Activated B cell treated with CpG ODN at 0.5 μM for 24 hours (primary cell): ENCODE measurements at regions not wholly inside any gene's neighbourhood (a gene's known extent, or its start where the extent isn't known, plus 50 kb on each side); places are given as distances from the start of the nearest gene placed in this dataset.

Experiments used
- ATAC-seq: fragments of 200-7000 bp; cut with Tn5 transposase; one replicate; pipeline ENCODE4 v1.10.0; 2021; ENCODE audit warnings: low read depth, mild to moderate bottlenecking, moderate library complexity
- CTCF ChIA-PET: fragments of 350-600 bp; sonication (Branson Sonifier 250); formaldehyde crosslinking; loops from one replicate; lab custom pipeline; 2021; ENCODE audit warnings: antibody characterized with exemption; lab: Charles Lee
- POLR2A ChIA-PET: fragments of 350-600 bp; sonication (Branson Sonifier 250); formaldehyde crosslinking; loops from one replicate; lab custom pipeline; 2021; ENCODE audit warnings: antibody characterized with exemption; lab: Charles Lee
- DNase-seq: peaks from one replicate; pipeline ENCODE4 v3.0.0; 2022
- H3K27ac Mint-ChIP-seq: one replicate; pipeline ENCODE4 v1.8.0; 2020; ENCODE audit warnings: mixed read lengths
- H3K27me3 Mint-ChIP-seq: one replicate; pipeline ENCODE4 v1.8.0; 2021; ENCODE audit warnings: mixed read lengths
- H3K36me3 Mint-ChIP-seq: one replicate; pipeline ENCODE4 v1.8.0; 2021; ENCODE audit warnings: low read depth, mixed read lengths
- H3K4me1 Mint-ChIP-seq: one replicate; pipeline ENCODE4 v1.8.0; 2021; ENCODE audit warnings: mixed read lengths
- H3K4me3 Mint-ChIP-seq: one replicate; pipeline ENCODE4 v1.8.0; 2020; ENCODE audit warnings: mild to moderate bottlenecking, mixed read lengths
- H3K9me3 Mint-ChIP-seq: one replicate; pipeline ENCODE4 v1.8.0; 2020; ENCODE audit warnings: mixed read lengths
- intact Hi-C: fragments of 100-400 bp; cut with micrococcal nuclease; formaldehyde crosslinking; loops from one replicate; pipeline ENCODE4 v1.15.1; 2024
- TF ChIP-seq, protein P1 (sequence below): fragments of 200-600 bp; IDR thresholded peaks from one replicate; pipeline ENCODE4 v1.8.0; 2022; ENCODE audit warnings: antibody characterized with exemption, mild to moderate bottlenecking

DNA sequence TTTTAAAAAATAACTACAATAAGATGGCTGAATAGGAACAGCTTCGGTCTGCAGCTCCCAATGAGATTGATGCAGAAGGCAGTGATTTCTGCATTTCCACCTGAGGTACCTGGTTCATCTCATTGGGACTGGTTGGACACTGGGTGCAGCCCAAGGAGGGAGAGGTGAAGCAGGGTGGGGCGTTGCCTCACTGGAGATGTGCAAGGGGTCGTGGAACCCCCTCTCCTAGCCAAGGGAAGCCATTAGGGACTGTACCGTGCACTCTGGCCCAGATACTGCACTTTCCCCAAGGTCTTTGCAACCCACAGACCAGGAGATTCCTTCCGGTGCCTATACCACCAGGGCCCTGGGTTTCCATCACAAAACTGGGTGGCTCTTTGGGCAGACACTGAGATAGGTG is 640.1 kb downstream of the IQCM start:
- intact Hi-C loops = no loop called here
- POLR2A ChIA-PET = no interaction called here
- DNase-seq (no peak), ATAC-seq (no peak)
- CTCF ChIA-PET = no interaction called here
- no peaks in the 10 kb centered on the region for H3K36me3 Mint-ChIP-seq
- H3K27me3 Mint-ChIP-seq = no peaks in the 10 kb centered on the region
- no peaks in the 10 kb centered on the region for H3K4me1 Mint-ChIP-seq
- peaks cover 3% of the 10 kb centered on the region for H3K9me3 Mint-ChIP-seq
- H3K4me3 Mint-ChIP-seq = no peak overlapping the region
- TF ChIP-seq, protein P1, sequence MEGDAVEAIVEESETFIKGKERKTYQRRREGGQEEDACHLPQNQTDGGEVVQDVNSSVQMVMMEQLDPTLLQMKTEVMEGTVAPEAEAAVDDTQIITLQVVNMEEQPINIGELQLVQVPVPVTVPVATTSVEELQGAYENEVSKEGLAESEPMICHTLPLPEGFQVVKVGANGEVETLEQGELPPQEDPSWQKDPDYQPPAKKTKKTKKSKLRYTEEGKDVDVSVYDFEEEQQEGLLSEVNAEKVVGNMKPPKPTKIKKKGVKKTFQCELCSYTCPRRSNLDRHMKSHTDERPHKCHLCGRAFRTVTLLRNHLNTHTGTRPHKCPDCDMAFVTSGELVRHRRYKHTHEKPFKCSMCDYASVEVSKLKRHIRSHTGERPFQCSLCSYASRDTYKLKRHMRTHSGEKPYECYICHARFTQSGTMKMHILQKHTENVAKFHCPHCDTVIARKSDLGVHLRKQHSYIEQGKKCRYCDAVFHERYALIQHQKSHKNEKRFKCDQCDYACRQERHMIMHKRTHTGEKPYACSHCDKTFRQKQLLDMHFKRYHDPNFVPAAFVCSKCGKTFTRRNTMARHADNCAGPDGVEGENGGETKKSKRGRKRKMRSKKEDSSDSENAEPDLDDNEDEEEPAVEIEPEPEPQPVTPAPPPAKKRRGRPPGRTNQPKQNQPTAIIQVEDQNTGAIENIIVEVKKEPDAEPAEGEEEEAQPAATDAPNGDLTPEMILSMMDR = no peak
- no peak overlapping the region for H3K27ac Mint-ChIP-seq

DNA sequence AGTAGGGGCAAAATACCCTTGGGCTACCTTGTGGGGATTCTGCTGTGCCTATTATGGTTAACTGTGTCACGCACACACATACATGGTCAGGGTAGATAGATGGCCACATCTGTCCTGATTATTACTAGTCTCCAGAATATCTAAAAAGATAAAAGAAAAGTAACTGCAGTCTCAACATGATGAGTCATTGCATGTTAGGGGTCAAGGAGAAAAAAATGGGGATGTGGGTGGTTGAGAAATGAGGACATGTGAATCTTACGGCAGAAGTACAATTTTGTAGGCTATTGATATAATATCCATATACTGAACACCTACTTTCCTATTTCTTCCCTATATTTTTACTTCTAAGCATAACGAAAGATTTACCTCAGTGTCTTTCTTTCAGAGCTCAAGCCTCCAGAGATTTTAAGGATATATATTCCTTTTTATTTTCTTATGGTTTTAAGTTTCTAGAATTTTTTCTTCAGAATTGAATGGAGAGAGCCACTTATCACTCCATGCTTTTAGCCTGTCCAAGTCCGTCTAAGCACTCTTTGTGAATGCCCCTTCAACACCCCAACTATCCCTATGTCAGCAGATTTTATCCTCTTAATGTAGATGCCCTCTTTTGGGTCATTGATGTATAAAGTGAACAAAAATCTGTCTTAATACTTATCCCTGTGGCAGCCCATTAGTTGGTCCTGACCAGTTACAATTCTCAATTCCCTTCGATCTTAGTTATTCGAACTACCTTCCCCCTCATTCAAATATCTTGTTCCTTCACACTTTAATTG is 642.2 kb downstream of the IQCM start:
- DNase-seq (no peak), ATAC-seq (no peak)
- Mint-ChIP-seq H3K27ac (no peak overlapping the region), H3K36me3 (no peaks in the 10 kb centered on the region), H3K9me3 (no peaks in the 10 kb centered on the region), H3K4me3 (no peak overlapping the region), H3K27me3 (no peaks in the 10 kb centered on the region), H3K4me1 (no peaks in the 10 kb centered on the region)
- TF ChIP-seq, protein P1 = no peak
- CTCF ChIA-PET = no interaction called here
- intact Hi-C loops = no loop called here
- POLR2A ChIA-PET = no interaction called here

DNA sequence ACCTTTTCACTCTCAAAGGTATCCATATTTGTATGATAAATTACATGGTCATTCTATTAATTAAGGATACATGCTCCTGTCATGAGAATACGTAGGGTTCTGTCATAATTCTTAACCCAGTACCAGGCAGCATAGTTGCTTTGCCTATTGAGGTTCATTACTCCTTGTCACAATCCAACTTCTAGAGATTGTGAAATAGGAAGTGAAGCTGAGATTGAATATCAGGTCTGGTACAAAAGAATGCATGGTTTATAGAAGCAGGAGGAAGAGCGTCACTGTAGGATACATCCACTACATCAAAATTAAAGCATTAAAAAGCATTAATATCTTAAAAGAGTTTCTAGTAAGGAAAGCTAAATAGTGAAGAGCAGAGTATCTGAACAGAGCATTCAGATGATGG is 647.0 kb downstream of the IQCM start:
- Mint-ChIP-seq H3K27me3 (no peaks in the 10 kb centered on the region), H3K27ac (no peak overlapping the region), H3K36me3 (no peaks in the 10 kb centered on the region), H3K9me3 (no peaks in the 10 kb centered on the region), H3K4me1 (no peaks in the 10 kb centered on the region), H3K4me3 (no peak overlapping the region)
- TF ChIP-seq, protein P1 = no peak
- ChIA-PET POLR2A (no interaction called here), CTCF (no interaction called here)
- intact Hi-C loops = no loop called here
- ATAC-seq (no peak), DNase-seq (no peak)

DNA sequence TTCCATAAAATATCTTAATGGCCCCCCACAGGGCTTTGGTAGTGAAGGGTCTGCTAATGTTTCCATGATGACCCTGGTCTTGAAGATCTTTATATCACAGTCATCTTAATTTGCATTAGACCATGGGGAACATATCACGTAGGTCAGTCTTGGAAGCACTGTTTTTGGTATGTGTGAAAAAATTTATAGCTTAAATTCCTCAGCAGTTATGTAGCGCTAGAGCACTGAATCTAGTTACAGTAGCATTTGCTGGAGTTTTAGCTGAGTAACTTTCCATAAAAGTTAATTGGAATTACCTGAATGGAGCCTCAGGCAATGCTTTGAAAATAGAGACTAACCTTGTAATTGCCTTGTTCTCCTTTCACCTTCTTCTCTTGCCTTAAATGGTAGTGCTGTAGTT is 648.8 kb downstream of the IQCM start:
- ATAC-seq (no peak), DNase-seq (no peak)
- Mint-ChIP-seq H3K4me1 (no peaks in the 10 kb centered on the region), H3K9me3 (no peaks in the 10 kb centered on the region), H3K27me3 (no peaks in the 10 kb centered on the region), H3K36me3 (no peaks in the 10 kb centered on the region), H3K4me3 (no peak overlapping the region), H3K27ac (no peak overlapping the region)
- ChIA-PET POLR2A (no interaction called here), CTCF (no interaction called here)
- TF ChIP-seq, protein P1 = no peak
- intact Hi-C loops = no loop called here

DNA sequence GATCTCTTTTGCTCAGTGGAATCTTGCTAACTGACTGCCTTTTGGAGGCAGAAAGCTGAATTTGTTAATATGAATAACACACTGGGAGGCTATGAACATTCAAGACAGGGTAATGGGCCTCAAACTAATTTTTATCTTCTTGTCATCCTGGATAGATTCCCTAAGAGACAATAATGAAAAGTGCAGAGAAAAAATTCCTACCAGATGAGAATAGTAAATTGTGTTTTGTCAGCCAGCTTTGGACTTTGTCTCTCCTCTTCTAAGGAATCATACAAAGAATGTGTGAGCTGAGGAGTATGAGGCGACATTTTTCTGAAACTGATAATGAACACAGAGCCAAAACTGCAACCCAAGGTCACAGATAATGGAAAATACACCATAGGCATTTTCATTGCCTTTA is 649.3 kb downstream of the IQCM start:
- H3K4me3 Mint-ChIP-seq = no peak overlapping the region
- intact Hi-C loops = no loop called here
- ATAC-seq = no peak
- H3K27me3 Mint-ChIP-seq = no peaks in the 10 kb centered on the region
- H3K9me3 Mint-ChIP-seq = no peaks in the 10 kb centered on the region
- no peak for DNase-seq
- POLR2A ChIA-PET = no interaction called here
- no peaks in the 10 kb centered on the region for H3K36me3 Mint-ChIP-seq
- CTCF ChIA-PET = no interaction called here
- no peaks in the 10 kb centered on the region for H3K4me1 Mint-ChIP-seq
- TF ChIP-seq, protein P1 = no peak
- no peak overlapping the region for H3K27ac Mint-ChIP-seq
